Neuronal stem cell (in vitro differentiated cells): ENCODE measurements at regions not wholly inside any gene's neighbourhood (a gene's known extent, or its start where the extent isn't known, plus 50 kb on each side); places are given as distances from the start of the nearest gene placed in this dataset.
"Not testable (repeated sequence)": the region's sequence is repeated elsewhere in the genome, so short reads cannot be mapped to it uniquely, and the experiment has no call there.

Experiments
- DNase-seq: peaks from one replicate; pipeline ENCODE4 v3.0.0-alpha.2; 2013; ENCODE audit warnings: low spot score
- H2AFZ ChIP-seq: one replicate; pipeline ENCODE4 v1.6.1; 2013; ENCODE audit warnings: mild to moderate bottlenecking, low read length, inconsistent platforms
- H2AK5ac ChIP-seq: 2 replicates; pipeline ENCODE4 v1.6.1; 2013; ENCODE audit warnings: low read depth, mild to moderate bottlenecking, inconsistent platforms, low read length, moderate library complexity, mixed read lengths
- H2BK120ac ChIP-seq: 2 replicates; pipeline ENCODE4 v1.6.1; 2013; ENCODE audit warnings: low read depth, mild to moderate bottlenecking, inconsistent platforms, low read length, moderate library complexity, mixed read lengths
- H2BK12ac ChIP-seq: one replicate; pipeline ENCODE4 v1.6.1; 2013; ENCODE audit warnings: low read length, inconsistent platforms
- H2BK15ac ChIP-seq: 2 replicates; pipeline ENCODE4 v1.6.1; 2013; ENCODE audit warnings: mild to moderate bottlenecking, low read length, inconsistent platforms, mixed read lengths
- H2BK5ac ChIP-seq: one replicate; pipeline ENCODE4 v1.6.1; 2013; ENCODE audit warnings: inconsistent platforms, mild to moderate bottlenecking, low read length, moderate library complexity
- H3K14ac ChIP-seq: one replicate; pipeline ENCODE4 v1.6.1; 2013; ENCODE audit warnings: low read length, inconsistent platforms
- H3K18ac ChIP-seq: 2 replicates; pipeline ENCODE4 v1.6.1; 2013; ENCODE audit warnings: low read length, inconsistent platforms
- H3K23ac ChIP-seq: 2 replicates; pipeline ENCODE4 v1.6.1; 2013; ENCODE audit warnings: low read depth, mild to moderate bottlenecking, mixed read lengths, low read length, inconsistent platforms; ENCODE audit not compliant: poor library complexity
- H3K27ac ChIP-seq: replicated peaks from 3 replicates; pipeline ENCODE4 v1.5.1; 2013; ENCODE audit warnings: low read length, inconsistent platforms
- H3K27me3 ChIP-seq, 3 experiments: 2 replicates each; pipeline ENCODE4 v1.6.1; 2013; ENCODE audit warnings: low read length in 3 of 3, mild to moderate bottlenecking in 2 of 3, inconsistent platforms in 1 of 3, low read depth in 1 of 3, mixed read lengths in 1 of 3, moderate library complexity in 1 of 3; ENCODE audit not compliant: control insufficient read depth in 3 of 3, insufficient read depth in 3 of 3
- H3K36me3 ChIP-seq, 2 donors: replicated peaks in 1 of 2; 2 replicates each; pipeline ENCODE4 v1.6.1; 2013; ENCODE audit warnings: low read length in 2 of 2; ENCODE audit not compliant: control insufficient read depth in 2 of 2, insufficient read depth in 2 of 2
- H3K4ac ChIP-seq: 2 replicates; pipeline ENCODE4 v1.6.1; 2013; ENCODE audit warnings: inconsistent platforms, mild to moderate bottlenecking, low read length, moderate library complexity
- H3K4me1 ChIP-seq, 2 donors: 1 replicate in 1 of 2; 2 replicates in 1 of 2; pipeline ENCODE4 v1.6.1; 2013; ENCODE audit warnings: low read length in 2 of 2, low read depth in 1 of 2; ENCODE audit not compliant: control insufficient read depth in 2 of 2, insufficient read depth in 1 of 2
- H3K4me2 ChIP-seq: one replicate; pipeline ENCODE4 v1.6.1; 2013; ENCODE audit warnings: mild to moderate bottlenecking, low read length, inconsistent platforms; ENCODE audit not compliant: insufficient read depth, poor library complexity, severe bottlenecking
- H3K4me3 ChIP-seq, 2 donors: 2 replicates each; pipeline ENCODE4 v1.5.1; 2013; ENCODE audit warnings: low read length in 2 of 2, mild to moderate bottlenecking in 2 of 2, inconsistent platforms in 1 of 2, moderate library complexity in 1 of 2
- H3K79me1 ChIP-seq: one replicate; pipeline ENCODE4 v1.6.1; 2013; ENCODE audit warnings: low read depth, mild to moderate bottlenecking, inconsistent platforms, low read length, moderate library complexity
- H3K9ac ChIP-seq: one replicate; pipeline ENCODE4 v1.6.1; 2013; ENCODE audit warnings: mild to moderate bottlenecking, low read depth, low read length, inconsistent platforms; ENCODE audit not compliant: poor library complexity
- H3K9me3 ChIP-seq, 2 donors: replicated peaks in 1 of 2; 2 replicates each; pipeline versions ENCODE3 to v1.6.1; 2013; ENCODE audit warnings: low read length in 2 of 2, mild to moderate bottlenecking in 2 of 2, inconsistent platforms in 1 of 2, low read depth in 1 of 2, mixed read lengths in 1 of 2, moderate library complexity in 1 of 2; ENCODE audit not compliant: control insufficient read depth in 2 of 2, insufficient read depth in 1 of 2
- H4K8ac ChIP-seq: one replicate; pipeline ENCODE4 v1.6.1; 2013; ENCODE audit warnings: low read depth, mild to moderate bottlenecking, inconsistent platforms, low read length, moderate library complexity
- H4K91ac ChIP-seq: one replicate; pipeline ENCODE4 v1.6.1; 2013; ENCODE audit warnings: low read length, low read depth, mild to moderate bottlenecking, inconsistent platforms; ENCODE audit not compliant: poor library complexity
- WGBS, 2 donors: extraction: QIAGEN DNeasy Blood & Tissue Kit; methylation state at CpG; one replicate each; pipeline ENCODE4 v1.1.7; 2013; ENCODE audit warnings: missing lambda C conversion rate in 2 of 2, mixed read lengths in 1 of 2; ENCODE audit not compliant: insufficient read length in 2 of 2, insufficient replicate concordance in 1 of 2; ENCODE audit errors: extremely low coverage in 2 of 2; 5-methylcytosine and 5-hydroxymethylcytosine counted together

DNA sequence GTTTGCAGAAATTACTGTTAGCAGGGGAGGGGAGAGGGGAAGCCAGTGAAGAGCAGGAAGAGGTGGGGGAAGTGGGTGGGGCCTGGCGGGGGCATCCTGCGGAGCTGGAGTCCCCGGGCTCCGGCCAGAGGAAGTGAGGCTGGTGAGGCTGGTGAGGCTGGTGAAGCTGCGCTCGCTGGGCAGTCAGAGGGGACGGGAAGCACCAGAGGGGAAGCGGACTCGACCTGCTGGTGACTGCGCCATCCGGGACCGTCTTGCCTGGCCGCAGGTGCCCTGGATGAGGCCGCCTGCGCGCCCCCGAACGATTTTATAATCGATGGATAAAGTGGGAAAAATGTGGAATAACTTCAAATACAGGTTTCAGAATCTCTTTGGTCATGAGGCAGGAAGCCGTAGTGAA, 635.3 kb upstream of the MARCKS start:
- H4K8ac ChIP-seq = no peak overlapping the region
- no peak overlapping the region for H2BK12ac ChIP-seq
- H3K4me1 ChIP-seq = no peaks in the 10 kb centered on the region
- H3K9ac ChIP-seq = no peak overlapping the region
- no peak for DNase-seq
- H3K14ac ChIP-seq = peak overlapping the region; percentile 31
- no peak overlapping the region for H3K4me2 ChIP-seq
- H3K4ac ChIP-seq = no peak overlapping the region
- H3K79me1 ChIP-seq = no peaks in the 10 kb centered on the region
- no peak overlapping the region for H3K27ac ChIP-seq
- peak overlapping the region; percentile 13 for H2AFZ ChIP-seq
- no peak overlapping the region for H2BK120ac ChIP-seq
- H2AK5ac ChIP-seq = no peak overlapping the region
- H3K36me3 ChIP-seq = no peaks in the 10 kb centered on the region
- no peak overlapping the region for H2BK5ac ChIP-seq
- no peak overlapping the region for H4K91ac ChIP-seq
- no peaks in the 10 kb centered on the region for H3K27me3 ChIP-seq
- peak overlapping the region; percentile 44 for H3K18ac ChIP-seq
- peaks cover 4 to 14% of the 10 kb centered on the region in 2 donors for H3K9me3 ChIP-seq
- no peak overlapping the region for H3K4me3 ChIP-seq
- H3K23ac ChIP-seq = no peak overlapping the region
- H2BK15ac ChIP-seq = no peak overlapping the region
- no CpG with 5 or more reads among the region's 20 CpGs for WGBS, 2 donors

GRCh38 chr6:113246186-113246585, 611.0 kb upstream of the MARCKS start:
- Histone ChIP-seq H3K14ac (no peak overlapping the region), H3K9me3 (peaks cover 0 to 2% of the 10 kb centered on the region in 2 donors), H3K4me3 (no peak overlapping the region), H2AK5ac (no peak overlapping the region), H2BK12ac (no peak overlapping the region), H3K36me3 (no peaks in the 10 kb centered on the region), H3K4me2 (no peak overlapping the region), H4K91ac (no peak overlapping the region), H3K9ac (no peak overlapping the region), H4K8ac (no peak overlapping the region), H3K4me1 (no peaks in the 10 kb centered on the region), H3K4ac (no peak overlapping the region), H2AFZ (no peak overlapping the region), H2BK120ac (no peak overlapping the region), H3K27me3 (no peaks in the 10 kb centered on the region), H2BK15ac (no peak overlapping the region), H3K23ac (no peak overlapping the region), H3K79me1 (no peaks in the 10 kb centered on the region), H2BK5ac (no peak overlapping the region), H3K18ac (no peak overlapping the region), H3K27ac (no peak overlapping the region)
- no peak for DNase-seq
- no CpG with 5 or more reads among the region's 1 CpG for WGBS, 2 donors

- Histone ChIP-seq H3K4me2 (no peak overlapping the region), H3K9ac (peak overlapping the region; percentile 79), H2BK12ac (no peak overlapping the region), H3K14ac (peak overlapping the region; percentile 22), H2BK15ac (no peak overlapping the region), H2BK5ac (no peak overlapping the region), H3K23ac (peak overlapping the region; percentile 4), H3K18ac (peak overlapping the region; percentile 12), H3K9me3 (peaks cover 0 to 2% of the 10 kb centered on the region in 2 donors), H3K27me3 (no peaks in the 10 kb centered on the region), H3K79me1 (no peaks in the 10 kb centered on the region), H4K91ac (no peak overlapping the region), H3K27ac (no peak overlapping the region), H2AFZ (no peak overlapping the region), H3K4me3 (no peak overlapping the region), H2AK5ac (peak overlapping the region; percentile 20), H3K4ac (no peak overlapping the region), H3K36me3 (no peaks in the 10 kb centered on the region), H2BK120ac (no peak overlapping the region), H4K8ac (no peak overlapping the region), H3K4me1 (no peaks in the 10 kb centered on the region)
- no peak for DNase-seq
- no CpG with 5 or more reads among the region's 2 CpGs for WGBS, 2 donors
These were observed 608.6 kb upstream of the MARCKS start for GRCh38 chr6:113248532-113248931.

DNA sequence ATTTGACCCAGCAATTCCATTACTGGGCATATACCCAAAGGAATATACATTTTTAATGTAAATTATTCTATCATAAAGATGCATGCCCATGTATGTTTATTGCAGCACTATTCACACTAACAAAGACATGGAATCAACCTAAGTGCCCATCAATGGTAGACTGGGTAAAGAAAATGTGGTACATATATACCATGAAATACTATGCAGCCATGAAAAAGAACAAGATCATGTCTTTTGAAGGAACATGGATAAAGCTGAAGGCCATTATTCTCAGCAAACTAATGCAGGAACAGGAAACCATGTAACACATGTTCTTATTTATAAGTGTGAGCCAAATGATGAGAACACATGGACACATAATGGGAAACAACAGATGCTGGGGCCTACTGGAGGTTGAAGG, 603.0 kb upstream of the MARCKS start:
- H3K4me3 ChIP-seq, H4K91ac ChIP-seq, H3K4me2 ChIP-seq, H3K36me3 ChIP-seq, H2BK120ac ChIP-seq, H3K14ac ChIP-seq, H2BK5ac ChIP-seq, H3K27ac ChIP-seq, H3K9ac ChIP-seq, H4K8ac ChIP-seq, H3K4ac ChIP-seq, H3K18ac ChIP-seq, H2BK12ac ChIP-seq, H3K23ac ChIP-seq, H3K27me3 ChIP-seq, H2AFZ ChIP-seq, DNase-seq, H3K4me1 ChIP-seq, H3K79me1 ChIP-seq, H2BK15ac ChIP-seq, H3K9me3 ChIP-seq, H2AK5ac ChIP-seq: not testable (repeated sequence)
